Stimulated activated CD4-positive, alpha-beta T cell treated with anti-CD3 and anti-CD28 coated beads, Interleukin-12 subunit alpha, Interleukin-12 subunit beta, amount 100 ng/mL, for 24 hours (primary cell): ENCODE measurements at regions not wholly inside any gene's neighbourhood (a gene's known extent, or its start where the extent isn't known, plus 50 kb on each side); places are given as distances from the start of the nearest gene placed in this dataset.

Experiments used
- DNase-seq, 2 experiments: peaks; one replicate each; pipeline ENCODE4 v3.0.0-alpha.2; 2020; ENCODE audit warnings: low read depth in 2 of 2

GRCh38 chr22:27340047-27340446 is 461.5 kb downstream of the MN1 start:
- no peak for DNase-seq

GRCh38 chr22:27344546-27344945 is 457.0 kb downstream of the MN1 start:
- no peak for DNase-seq

- DNase-seq, result no peak
Observed at GRCh38 chr22:27345691-27346090, 455.9 kb downstream of the MN1 start.

- DNase-seq, result no peak
Observed at GRCh38 chr22:27347951-27348350, 453.6 kb downstream of the MN1 start.

GRCh38 chr22:27348634-27349033 is 452.9 kb downstream of the MN1 start:
- no peak for DNase-seq

GRCh38 chr22:27349456-27349855 is 452.1 kb downstream of the MN1 start:
- DNase-seq, result no peak

GRCh38 chr22:27350306-27350705 is 451.2 kb downstream of the MN1 start:
- DNase-seq, result no peak

- DNase-seq, result no peak
Observed at GRCh38 chr22:27352426-27352825, 449.1 kb downstream of the MN1 start.

GRCh38 chr22:27358096-27358870 is 443.3 kb downstream of the MN1 start:
- DNase-seq, result no peak

GRCh38 chr22:27370269-27370668 is 431.3 kb downstream of the MN1 start:
- DNase-seq, result no peak

GRCh38 chr22:27370987-27371386 is 430.6 kb downstream of the MN1 start:
- no peak for DNase-seq

- DNase-seq, result no peak
Observed at GRCh38 chr22:27372364-27372763, 429.2 kb downstream of the MN1 start.

- no peak for DNase-seq
Observed at GRCh38 chr22:27372969-27373670, 428.4 kb downstream of the MN1 start.

GRCh38 chr22:27377501-27378295 is 423.9 kb downstream of the MN1 start:
- no peak for DNase-seq

GRCh38 chr22:27378311-27378800 is 423.2 kb downstream of the MN1 start:
- DNase-seq, result no peak

- DNase-seq, result no peak
Observed at GRCh38 chr22:27378995-27379394, 422.6 kb downstream of the MN1 start.

GRCh38 chr22:27380855-27381254 is 420.7 kb downstream of the MN1 start:
- DNase-seq, result no peak

- DNase-seq, result no peak
Observed at GRCh38 chr22:27381552-27381951, 420.0 kb downstream of the MN1 start.

GRCh38 chr22:27381960-27382742 is 419.4 kb downstream of the MN1 start:
- no peak for DNase-seq

- no peak for DNase-seq
Observed at GRCh38 chr22:27382947-27383346, 418.6 kb downstream of the MN1 start.

- DNase-seq, result no peak
Observed at GRCh38 chr22:27383896-27384295, 417.7 kb downstream of the MN1 start.
